Gastroesophageal sphincter (tissue), 3 donors: ENCODE measurements at regions not wholly inside any gene's neighbourhood (a gene's known extent, or its start where the extent isn't known, plus 50 kb on each side); places are given as distances from the start of the nearest gene placed in this dataset.

Experiments used
- CTCF ChIP-seq, 4 experiments: fragments of 200-600 bp in 2 of 4; fragments of 450-650 bp in 2 of 4; sonication (generic) in 1 of 4; IDR thresholded peaks; one replicate each; pipeline ENCODE4 v1.5.1; 2017 to 2019; ENCODE audit warnings: antibody characterized with exemption in 4 of 4, mild to moderate bottlenecking in 2 of 4, moderate library complexity in 2 of 4
- POLR2A ChIP-seq, 2 donors: fragments of 450-650 bp; IDR thresholded peaks; one replicate each; pipeline ENCODE4 v1.6.1; 2017; ENCODE audit warnings: antibody characterized with exemption in 2 of 2, mild to moderate bottlenecking in 2 of 2, moderate library complexity in 1 of 2
- POLR2AphosphoS5 ChIP-seq: sonication (generic); formaldehyde crosslinking; IDR thresholded peaks from one replicate; pipeline ENCODE4 v1.6.1; 2017; ENCODE audit warnings: antibody characterized with exemption

- TF ChIP-seq CTCF (IDR thresholded peaks at IDR 0.05) = no peak
- no peak for TF ChIP-seq POLR2A (IDR thresholded peaks at IDR 0.05)
- no peak for TF ChIP-seq POLR2AphosphoS5
Observed at GRCh38 chr9:74205056-74205455, 292.1 kb upstream of the RORB start.
